Keratinocyte (primary cell): ENCODE measurements at regions not wholly inside any gene's neighbourhood (a gene's known extent, or its start where the extent isn't known, plus 50 kb on each side); places are given as distances from the start of the nearest gene placed in this dataset.

Experiments
- CTCF ChIP-seq, 3 experiments: IDR thresholded peaks in 1 of 3; conservative IDR thresholded peaks in 1 of 3; optimal IDR thresholded peaks in 1 of 3; 2 replicates in 2 of 3; 3 replicates in 1 of 3; pipeline versions ENCODE3 to v1.5.1; 2011; ENCODE audit warnings: low read length in 3 of 3, mild to moderate bottlenecking in 3 of 3, moderate library complexity in 2 of 3, control low read depth in 1 of 3, inconsistent platforms in 1 of 3; ENCODE audit not compliant: insufficient read depth in 2 of 3; ENCODE audit errors: extremely low read depth in 1 of 3
- EZH2 ChIP-seq: IDR thresholded peaks from one replicate; pipeline ENCODE4 v1.6.1; 2012; ENCODE audit warnings: inconsistent platforms, mild to moderate bottlenecking, low read length, moderate library complexity

DNA sequence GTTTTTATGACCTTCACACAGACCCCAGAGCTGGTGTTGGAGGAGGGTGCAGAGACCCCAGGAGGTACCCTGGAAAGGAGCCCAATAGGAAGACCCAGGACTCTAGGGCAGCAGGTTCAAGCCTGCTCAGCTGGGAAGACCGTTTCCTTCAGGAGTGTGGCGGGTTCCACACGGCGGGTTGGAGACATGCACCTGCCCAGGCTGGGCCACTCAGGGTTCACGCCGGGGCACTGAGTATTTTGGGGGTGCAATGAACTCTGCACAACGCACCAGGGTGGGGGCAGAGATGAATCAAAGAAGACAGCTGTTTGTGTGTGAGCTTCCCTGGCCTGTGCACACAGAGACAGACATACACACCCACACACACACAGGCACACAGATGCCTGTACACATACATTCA is 52.5 kb upstream of the PPP2R3B start:
- no peak for TF ChIP-seq CTCF (optimal IDR thresholded peaks at IDR 0.05 in 1 of 3, IDR thresholded peaks at IDR 0.05 in 1 of 3, conservative IDR thresholded peaks at IDR 0.05 in 1 of 3; ENCODE audit: extremely low read depth in 1 of 3, insufficient read depth in 2 of 3, low read length in 3 of 3)
- TF ChIP-seq EZH2, result no peak
